Mesenchymal stem cell (in vitro differentiated cells and primary cell): ENCODE measurements at regions not wholly inside any gene's neighbourhood (a gene's known extent, or its start where the extent isn't known, plus 50 kb on each side); places are given as distances from the start of the nearest gene placed in this dataset.
"Not testable (repeated sequence)": the region's sequence is repeated elsewhere in the genome, so short reads cannot be mapped to it uniquely, and the experiment has no call there.

ENCODE experiments used
- DNase-seq: peaks from one replicate; pipeline ENCODE4 v3.0.0-alpha.2; 2013
- H2AFZ ChIP-seq: one replicate; pipeline ENCODE4 v1.6.1; 2013; ENCODE audit warnings: low read depth, mild to moderate bottlenecking, control low read depth, inconsistent platforms, low read length, moderate library complexity
- H2AK5ac ChIP-seq: 2 replicates; pipeline ENCODE4 v1.6.1; 2013; ENCODE audit warnings: low read length, moderate library complexity, mild to moderate bottlenecking, inconsistent platforms; ENCODE audit not compliant: severe bottlenecking
- H2BK120ac ChIP-seq: one replicate; pipeline ENCODE4 v1.6.1; 2013; ENCODE audit warnings: low read depth, mild to moderate bottlenecking, inconsistent platforms, low read length, moderate library complexity
- H2BK12ac ChIP-seq, 2 experiments: one replicate each; pipeline ENCODE4 v1.6.1; 2013; ENCODE audit warnings: inconsistent platforms in 2 of 2, low read length in 2 of 2, mild to moderate bottlenecking in 2 of 2, moderate library complexity in 2 of 2, control low read depth in 1 of 2
- H2BK15ac ChIP-seq: one replicate; pipeline ENCODE4 v1.6.1; 2013; ENCODE audit warnings: mild to moderate bottlenecking, low read depth, inconsistent platforms; ENCODE audit not compliant: poor library complexity, severe bottlenecking
- H2BK5ac ChIP-seq: 2 replicates; pipeline ENCODE4 v1.6.1; 2013; ENCODE audit warnings: low read depth, mild to moderate bottlenecking, low read length, control low read depth, inconsistent platforms; ENCODE audit not compliant: poor library complexity, severe bottlenecking
- H3K14ac ChIP-seq, 2 experiments: one replicate each; pipeline ENCODE4 v1.6.1; 2013; ENCODE audit warnings: inconsistent platforms in 2 of 2, low read length in 2 of 2, control low read depth in 1 of 2, mild to moderate bottlenecking in 1 of 2, moderate library complexity in 1 of 2
- H3K18ac ChIP-seq, 2 experiments: one replicate each; pipeline ENCODE4 v1.6.1; 2013; ENCODE audit warnings: inconsistent platforms in 2 of 2, low read length in 2 of 2, control low read depth in 1 of 2, low read depth in 1 of 2, mild to moderate bottlenecking in 1 of 2
- H3K23ac ChIP-seq, 2 experiments: one replicate each; pipeline ENCODE4 v1.6.1; 2013; ENCODE audit warnings: inconsistent platforms in 2 of 2, low read length in 2 of 2, mild to moderate bottlenecking in 2 of 2, moderate library complexity in 2 of 2, control low read depth in 1 of 2
- H3K27ac ChIP-seq: 2 replicates; pipeline ENCODE4 v1.5.1; 2013; ENCODE audit warnings: mild to moderate bottlenecking, moderate library complexity, low read length, control low read depth, inconsistent platforms; ENCODE audit not compliant: poor library complexity, severe bottlenecking
- H3K27me3 ChIP-seq, 2 experiments: 2 replicates each; pipeline versions ENCODE4 v1.6.1 to v1.7.0; 2013; ENCODE audit warnings: low read length in 2 of 2, mild to moderate bottlenecking in 2 of 2, moderate library complexity in 2 of 2, control low read depth in 1 of 2, inconsistent platforms in 1 of 2; ENCODE audit not compliant: control insufficient read depth in 1 of 2, insufficient read depth in 1 of 2
- H3K36me3 ChIP-seq, 2 experiments: 2 replicates each; pipeline versions ENCODE4 v1.6.1 to v1.7.0; 2013; ENCODE audit warnings: low read length in 2 of 2, control low read depth in 1 of 2, inconsistent platforms in 1 of 2, low read depth in 1 of 2, mild to moderate bottlenecking in 1 of 2; ENCODE audit not compliant: insufficient read depth in 2 of 2, control insufficient read depth in 1 of 2
- H3K4ac ChIP-seq, 2 experiments: one replicate each; pipeline ENCODE4 v1.6.1; 2013; ENCODE audit warnings: inconsistent platforms in 2 of 2, low read length in 2 of 2, mild to moderate bottlenecking in 2 of 2, moderate library complexity in 2 of 2, control low read depth in 1 of 2, low read depth in 1 of 2
- H3K4me1 ChIP-seq: 2 replicates; pipeline ENCODE4 v1.6.1; 2013; ENCODE audit warnings: low read depth, low read length, control low read depth; ENCODE audit not compliant: control insufficient read depth, insufficient read depth
- H3K4me2 ChIP-seq: 2 replicates; pipeline ENCODE4 v1.6.1; 2013; ENCODE audit warnings: low read length, mild to moderate bottlenecking, inconsistent platforms; ENCODE audit not compliant: poor library complexity, severe bottlenecking
- H3K4me3 ChIP-seq, 2 experiments: 2 replicates each; pipeline versions ENCODE4 v1.5.1 to v1.7.0; 2013; ENCODE audit warnings: low read length in 2 of 2, mild to moderate bottlenecking in 2 of 2, control low read depth in 1 of 2, low read depth in 1 of 2; ENCODE audit not compliant: insufficient read depth in 1 of 2
- H3K79me1 ChIP-seq: replicated peaks from 2 replicates; pipeline ENCODE4 v1.6.1; 2013; ENCODE audit warnings: mild to moderate bottlenecking, control low read depth, low read length, inconsistent platforms; ENCODE audit not compliant: poor library complexity, severe bottlenecking
- H3K9ac ChIP-seq: 2 replicates; pipeline ENCODE4 v1.7.0; 2013; ENCODE audit warnings: mild to moderate bottlenecking, low read length, moderate library complexity
- H3K9me3 ChIP-seq: 2 replicates; pipeline ENCODE4 v1.7.0; 2013; ENCODE audit warnings: mild to moderate bottlenecking, low read length; ENCODE audit not compliant: control insufficient read depth
- H4K8ac ChIP-seq: one replicate; pipeline ENCODE4 v1.6.1; 2013; ENCODE audit warnings: inconsistent platforms, mild to moderate bottlenecking, low read length, moderate library complexity
- H4K91ac ChIP-seq: one replicate; pipeline ENCODE4 v1.6.1; 2013; ENCODE audit warnings: mild to moderate bottlenecking, low read length, inconsistent platforms
- WGBS: methylation state at CpG from one replicate; pipeline ENCODE4 v1.1.7; 2013; ENCODE audit warnings: mixed read lengths; 5-methylcytosine and 5-hydroxymethylcytosine counted together

GRCh38 chr3:165498742-165499141 is 302.6 kb upstream of the SLITRK3 start:
- H3K27ac ChIP-seq, H3K18ac ChIP-seq, H3K4ac ChIP-seq, H3K79me1 ChIP-seq, H3K27me3 ChIP-seq, H3K23ac ChIP-seq, H3K9ac ChIP-seq, H3K4me3 ChIP-seq, H2BK5ac ChIP-seq, H4K91ac ChIP-seq, H2AFZ ChIP-seq, H3K36me3 ChIP-seq, H2BK12ac ChIP-seq, H2AK5ac ChIP-seq, H2BK15ac ChIP-seq, H3K9me3 ChIP-seq, H3K14ac ChIP-seq, H3K4me1 ChIP-seq, H2BK120ac ChIP-seq, H3K4me2 ChIP-seq, DNase-seq, H4K8ac ChIP-seq: not testable (repeated sequence)
- WGBS: 95% methylated on average over 4 of the region's 4 CpGs

DNA sequence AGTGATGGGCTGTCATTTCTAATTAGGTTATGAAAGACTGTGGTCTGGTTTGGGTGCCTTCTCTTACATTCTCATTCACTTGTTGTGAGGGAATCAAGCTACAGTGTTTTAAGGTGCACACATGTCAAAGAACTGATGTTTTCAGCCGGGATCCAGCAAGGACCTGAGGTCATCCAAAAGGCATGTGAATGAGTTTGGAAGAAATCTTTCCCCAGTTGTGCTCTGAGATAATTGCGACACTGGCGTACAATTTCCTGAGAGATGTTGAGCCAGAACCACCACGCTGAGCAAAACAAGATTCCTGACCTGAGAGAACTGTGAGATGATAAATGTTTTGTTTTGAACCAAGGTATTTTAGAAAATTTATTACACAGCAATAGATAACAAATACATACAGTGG is 295.3 kb upstream of the SLITRK3 start:
- Histone ChIP-seq H3K4me2 (no peak overlapping the region), H4K91ac (no peak overlapping the region), H2AFZ (no peak overlapping the region), H3K27ac (no peak overlapping the region), H3K14ac (no peak overlapping the region), H3K9me3 (no peaks in the 10 kb centered on the region), H3K4ac (no peak overlapping the region), H2BK5ac (no peak overlapping the region), H2BK15ac (no peak overlapping the region), H3K27me3 (no peaks in the 10 kb centered on the region), H3K18ac (no peak overlapping the region), H2BK120ac (no peak overlapping the region), H3K23ac (no peak overlapping the region), H4K8ac (no peak overlapping the region), H3K9ac (no peak overlapping the region), H2BK12ac (no peak overlapping the region), H2AK5ac (no peak overlapping the region), H3K36me3 (no peaks in the 10 kb centered on the region), H3K4me1 (no peaks in the 10 kb centered on the region), H3K79me1 (no peaks in the 10 kb centered on the region), H3K4me3 (no peak overlapping the region)
- peak; percentile 73 for DNase-seq
- 17% methylated on average over 4 of the region's 4 CpGs for WGBS

DNA sequence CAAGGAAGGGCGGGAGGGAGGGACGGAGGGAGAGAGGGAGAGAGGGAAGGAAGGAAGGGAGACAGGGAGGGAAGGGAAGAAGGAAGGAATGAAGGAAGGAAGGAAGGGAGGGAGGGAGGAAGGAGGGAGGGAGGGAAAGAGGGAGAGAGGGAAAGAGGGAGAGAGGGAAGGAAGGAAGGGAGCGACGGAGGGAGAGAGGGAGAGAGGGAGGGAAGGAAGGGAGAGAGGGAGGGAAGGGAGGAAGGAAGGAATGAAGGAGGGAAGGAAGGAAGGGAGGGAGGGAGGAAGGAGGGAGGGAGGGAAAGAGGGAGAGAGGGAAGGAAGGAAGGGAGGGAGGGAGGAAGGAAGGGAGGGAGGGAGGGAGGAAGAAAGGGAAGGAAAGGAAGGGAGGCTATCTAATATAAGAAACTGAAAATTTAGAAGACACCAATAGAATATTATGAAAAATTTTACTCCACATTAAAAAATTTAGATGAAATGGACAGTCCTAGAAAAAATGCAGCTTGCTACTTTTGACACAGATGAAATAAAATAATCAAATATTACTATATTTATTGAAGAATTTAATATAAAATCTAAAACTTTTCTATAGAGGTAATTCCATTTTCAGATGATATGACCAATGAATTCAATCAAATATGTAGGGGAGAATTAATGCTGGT is 280.3 kb upstream of the SLITRK3 start:
- H3K4ac ChIP-seq: no peak overlapping the region
- H3K27me3 ChIP-seq: no peaks in the 10 kb centered on the region
- no peak overlapping the region for H3K14ac ChIP-seq
- WGBS: 96% methylated on average over 4 of the region's 4 CpGs
- H3K23ac ChIP-seq: no peak overlapping the region
- no peak overlapping the region for H3K4me2 ChIP-seq
- no peak for DNase-seq
- H3K4me1 ChIP-seq: no peaks in the 10 kb centered on the region
- no peak overlapping the region for H4K8ac ChIP-seq
- no peak overlapping the region for H3K9ac ChIP-seq
- H3K36me3 ChIP-seq: no peaks in the 10 kb centered on the region
- H3K4me3 ChIP-seq: no peak overlapping the region
- no peak overlapping the region for H2AFZ ChIP-seq
- H4K91ac ChIP-seq: no peak overlapping the region
- no peak overlapping the region for H2BK5ac ChIP-seq
- H2BK15ac ChIP-seq: no peak overlapping the region
- H3K79me1 ChIP-seq: no peaks in the 10 kb centered on the region
- H3K18ac ChIP-seq: no peak overlapping the region
- no peak overlapping the region for H2BK120ac ChIP-seq
- H2AK5ac ChIP-seq: no peak overlapping the region
- no peak overlapping the region for H2BK12ac ChIP-seq
- H3K9me3 ChIP-seq: peaks cover 10% of the 10 kb centered on the region
- H3K27ac ChIP-seq: no peak overlapping the region

GRCh38 chr3:165466856-165467255 is 270.7 kb upstream of the SLITRK3 start:
- H2BK12ac ChIP-seq: no peak overlapping the region
- no peaks in the 10 kb centered on the region for H3K4me1 ChIP-seq
- WGBS: 0% methylated on average over 1 of the region's 4 CpGs

More at GRCh38 chr3:165466856-165467255, 270.7 kb upstream of the SLITRK3 start:
- H4K8ac ChIP-seq: no peak overlapping the region
- H3K27ac ChIP-seq: no peak overlapping the region
- H3K27me3 ChIP-seq: no peaks in the 10 kb centered on the region
- H2BK15ac ChIP-seq: no peak overlapping the region
- H3K23ac ChIP-seq: no peak overlapping the region
- DNase-seq: peak; percentile 42
- no peak overlapping the region for H2BK120ac ChIP-seq
- no peak overlapping the region for H3K4me2 ChIP-seq
- H3K4ac ChIP-seq: no peak overlapping the region
- no peak overlapping the region for H3K9ac ChIP-seq
- H2AK5ac ChIP-seq: no peak overlapping the region
- no peak overlapping the region for H3K18ac ChIP-seq
- no peak overlapping the region for H4K91ac ChIP-seq
- no peaks in the 10 kb centered on the region for H3K36me3 ChIP-seq
- H2BK5ac ChIP-seq: no peak overlapping the region
- no peak overlapping the region for H3K4me3 ChIP-seq
- no peak overlapping the region for H2AFZ ChIP-seq
- no peaks in the 10 kb centered on the region for H3K79me1 ChIP-seq
- H3K9me3 ChIP-seq: peaks cover 12% of the 10 kb centered on the region
- no peak overlapping the region for H3K14ac ChIP-seq
